ENCODE measurements at regions not wholly inside any gene's neighbourhood (a gene's known extent, or its start where the extent isn't known, plus 50 kb on each side); places are given as distances from the start of the nearest gene placed in this dataset.

GRCh38 chr4:74628852-74629620 is 165.3 kb downstream of the BTC start:
- Histone ChIP-seq H3K36me3 (no peaks in the 10 kb centered on the region), H3K27me3 (no peaks in the 10 kb centered on the region), H3K27ac (no peak overlapping the region), H3K9me3 (no peaks in the 10 kb centered on the region), H3K4me3 (no peak overlapping the region), H3K4me1 (no peaks in the 10 kb centered on the region)
- no peak for DNase-seq
- intact Hi-C loops (cut with DNase I; ENCODE audit: low total_unique reads) = no loop called here
- no peak for ATAC-seq
- no peak for TF ChIP-seq CTCF (IDR thresholded peaks at IDR 0.05 in 4 of 5, conservative IDR thresholded peaks at IDR 0.05 in 1 of 5)
- TF ChIP-seq POLR2A (IDR thresholded peaks at IDR 0.05) = no peak
- in situ Hi-C loops (cut with MboI; ENCODE audit: low sequenced_read_pairs in 4 of 4) = no loop called here

- H3K27me3 ChIP-seq = no peaks in the 10 kb centered on the region
- no peak for DNase-seq
- ATAC-seq = no peak
- H3K4me3 ChIP-seq = no peak overlapping the region
- H3K9me3 ChIP-seq = no peaks in the 10 kb centered on the region
- no peak overlapping the region for H3K27ac ChIP-seq
- in situ Hi-C loops (cut with MboI; ENCODE audit: low sequenced_read_pairs in 4 of 4) (no loop called here), intact Hi-C loops (cut with DNase I; ENCODE audit: low total_unique reads) (no loop called here)
- TF ChIP-seq POLR2A (IDR thresholded peaks at IDR 0.05) (no peak), CTCF (IDR thresholded peaks at IDR 0.05 in 4 of 5, conservative IDR thresholded peaks at IDR 0.05 in 1 of 5) (no peak)
- no peaks in the 10 kb centered on the region for H3K4me1 ChIP-seq
- no peaks in the 10 kb centered on the region for H3K36me3 ChIP-seq
Measured at GRCh38 chr4:74630551-74630950, 163.8 kb downstream of the BTC start.

GRCh38 chr4:74631338-74631737 is 163.0 kb downstream of the BTC start:
- DNase-seq = no peak
- in situ Hi-C loops (cut with MboI; ENCODE audit: low sequenced_read_pairs in 4 of 4) = no loop called here
- intact Hi-C loops (cut with DNase I; ENCODE audit: low total_unique reads) = no loop called here
- TF ChIP-seq CTCF (IDR thresholded peaks at IDR 0.05 in 4 of 5, conservative IDR thresholded peaks at IDR 0.05 in 1 of 5) (no peak), POLR2A (IDR thresholded peaks at IDR 0.05) (no peak)
- Histone ChIP-seq H3K36me3 (no peaks in the 10 kb centered on the region), H3K27ac (no peak overlapping the region), H3K4me3 (no peak overlapping the region), H3K4me1 (no peaks in the 10 kb centered on the region), H3K27me3 (no peaks in the 10 kb centered on the region), H3K9me3 (no peaks in the 10 kb centered on the region)
- no peak for ATAC-seq

- H3K9me3 ChIP-seq = no peaks in the 10 kb centered on the region
- in situ Hi-C loops (cut with MboI; ENCODE audit: low sequenced_read_pairs in 4 of 4) = no loop called here
- ATAC-seq = no peak
Measured at GRCh38 chr4:74631988-74632387, 162.3 kb downstream of the BTC start.

More at GRCh38 chr4:74631988-74632387, 162.3 kb downstream of the BTC start:
- TF ChIP-seq POLR2A (IDR thresholded peaks at IDR 0.05) = no peak
- TF ChIP-seq CTCF (IDR thresholded peaks at IDR 0.05 in 4 of 5, conservative IDR thresholded peaks at IDR 0.05 in 1 of 5) = no peak
- Histone ChIP-seq H3K36me3 (no peaks in the 10 kb centered on the region), H3K27me3 (no peaks in the 10 kb centered on the region), H3K27ac (no peak overlapping the region), H3K4me1 (no peaks in the 10 kb centered on the region), H3K4me3 (no peak overlapping the region)
- intact Hi-C loops (cut with DNase I; ENCODE audit: low total_unique reads) = no loop called here
- DNase-seq = no peak
